ENCODE measurements at regions not wholly inside any gene's neighbourhood (a gene's known extent, or its start where the extent isn't known, plus 50 kb on each side); places are given as distances from the start of the nearest gene placed in this dataset.

DNA sequence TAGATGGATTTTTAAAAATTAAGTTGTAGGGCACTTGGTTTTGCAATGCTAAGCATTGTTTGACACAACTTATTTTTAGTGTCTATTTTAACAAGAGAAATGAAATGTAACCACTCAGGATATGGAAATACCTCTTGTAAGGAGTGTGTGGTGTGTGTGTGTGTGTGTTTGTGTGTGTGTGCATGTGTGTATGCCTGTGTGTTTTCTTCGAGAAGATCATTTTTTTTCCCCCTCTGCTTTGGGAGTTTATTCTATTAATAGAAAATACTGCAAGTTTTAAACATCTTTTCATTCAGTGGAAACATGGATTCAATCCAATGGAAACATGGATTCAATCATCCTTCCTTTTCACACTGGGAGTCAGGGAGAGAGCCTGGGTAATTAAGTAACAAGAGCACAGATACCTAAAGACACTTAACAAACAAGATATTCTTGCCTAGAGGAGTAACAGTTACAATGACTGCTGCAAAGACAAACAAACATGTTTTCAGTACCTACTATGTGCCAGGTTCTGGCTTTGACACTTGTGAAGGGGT, 567.2 kb upstream of the TBL1XR1 start:
- TF ChIP-seq, protein P1, sequence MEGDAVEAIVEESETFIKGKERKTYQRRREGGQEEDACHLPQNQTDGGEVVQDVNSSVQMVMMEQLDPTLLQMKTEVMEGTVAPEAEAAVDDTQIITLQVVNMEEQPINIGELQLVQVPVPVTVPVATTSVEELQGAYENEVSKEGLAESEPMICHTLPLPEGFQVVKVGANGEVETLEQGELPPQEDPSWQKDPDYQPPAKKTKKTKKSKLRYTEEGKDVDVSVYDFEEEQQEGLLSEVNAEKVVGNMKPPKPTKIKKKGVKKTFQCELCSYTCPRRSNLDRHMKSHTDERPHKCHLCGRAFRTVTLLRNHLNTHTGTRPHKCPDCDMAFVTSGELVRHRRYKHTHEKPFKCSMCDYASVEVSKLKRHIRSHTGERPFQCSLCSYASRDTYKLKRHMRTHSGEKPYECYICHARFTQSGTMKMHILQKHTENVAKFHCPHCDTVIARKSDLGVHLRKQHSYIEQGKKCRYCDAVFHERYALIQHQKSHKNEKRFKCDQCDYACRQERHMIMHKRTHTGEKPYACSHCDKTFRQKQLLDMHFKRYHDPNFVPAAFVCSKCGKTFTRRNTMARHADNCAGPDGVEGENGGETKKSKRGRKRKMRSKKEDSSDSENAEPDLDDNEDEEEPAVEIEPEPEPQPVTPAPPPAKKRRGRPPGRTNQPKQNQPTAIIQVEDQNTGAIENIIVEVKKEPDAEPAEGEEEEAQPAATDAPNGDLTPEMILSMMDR (conservative IDR thresholded peaks at IDR 0.05; ENCODE audit: control insufficient read depth, insufficient read depth, low read depth, low read length), result no peak
- no peak overlapping the region for H3K4me3 ChIP-seq (ENCODE audit: control insufficient read depth, low read depth, low read length)
- DNase-seq (ENCODE audit: low read depth), result peak; percentile 31

- TF ChIP-seq, protein P1 (conservative IDR thresholded peaks at IDR 0.05; ENCODE audit: control insufficient read depth, insufficient read depth, low read depth, low read length), result no peak
- no peak overlapping the region for H3K4me3 ChIP-seq (ENCODE audit: control insufficient read depth, low read depth, low read length)
- DNase-seq (ENCODE audit: low read depth), result no peak
Measured at GRCh38 chr3:177764933-177765332, 567.7 kb upstream of the TBL1XR1 start.

- no peak overlapping the region for H3K4me3 ChIP-seq (ENCODE audit: control insufficient read depth, low read depth, low read length)
- peak; percentile 23 for DNase-seq (ENCODE audit: low read depth)
- TF ChIP-seq, protein P1 (conservative IDR thresholded peaks at IDR 0.05; ENCODE audit: control insufficient read depth, insufficient read depth, low read depth, low read length), result no peak
Measured at GRCh38 chr3:177770383-177771230, 573.3 kb upstream of the TBL1XR1 start.

GRCh38 chr3:177771780-177772179, 574.5 kb upstream of the TBL1XR1 start:
- no peak for DNase-seq (ENCODE audit: low read depth)
- TF ChIP-seq, protein P1 (conservative IDR thresholded peaks at IDR 0.05; ENCODE audit: control insufficient read depth, insufficient read depth, low read depth, low read length), result no peak
- no peak overlapping the region for H3K4me3 ChIP-seq (ENCODE audit: control insufficient read depth, low read depth, low read length)

DNA sequence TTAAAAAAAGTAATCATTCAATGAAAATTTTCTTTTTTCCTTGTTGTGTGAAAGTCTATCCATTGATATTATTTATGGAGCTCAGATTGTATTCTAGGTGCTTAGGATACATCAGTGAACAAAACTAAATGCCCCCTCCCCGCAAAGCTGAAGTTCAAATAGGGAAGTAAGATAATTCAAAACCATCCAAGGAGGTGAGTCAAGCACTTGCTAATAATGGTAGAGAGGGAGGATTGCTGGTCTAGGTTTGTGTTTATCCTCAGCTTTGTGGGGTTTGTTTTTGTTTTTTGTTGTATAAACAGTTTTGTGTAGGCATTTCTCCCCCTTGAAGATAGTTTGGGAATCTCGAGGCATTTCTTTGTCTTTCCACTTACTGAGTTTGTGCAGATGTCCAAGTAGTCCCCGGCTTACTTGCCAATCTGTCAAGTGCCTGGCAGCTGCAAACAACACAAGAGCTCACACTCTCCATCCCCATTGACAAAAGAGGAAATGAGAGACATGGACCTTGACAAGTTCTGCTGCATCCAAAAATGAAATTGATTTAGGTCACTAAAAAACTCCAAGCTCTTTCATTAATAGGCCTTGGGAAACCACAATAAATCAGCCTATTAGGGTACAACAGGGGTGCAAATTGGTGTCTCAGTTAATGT, 575.8 kb upstream of the TBL1XR1 start:
- no peak overlapping the region for H3K4me3 ChIP-seq (ENCODE audit: control insufficient read depth, low read depth, low read length)
- no peak for DNase-seq (ENCODE audit: low read depth)
- TF ChIP-seq, protein P1 (conservative IDR thresholded peaks at IDR 0.05; ENCODE audit: control insufficient read depth, insufficient read depth, low read depth, low read length), result no peak

GRCh38 chr3:177773717-177774116, 576.4 kb upstream of the TBL1XR1 start:
- TF ChIP-seq, protein P1 (conservative IDR thresholded peaks at IDR 0.05; ENCODE audit: control insufficient read depth, insufficient read depth, low read depth, low read length), result no peak
- H3K4me3 ChIP-seq (ENCODE audit: control insufficient read depth, low read depth, low read length), result no peak overlapping the region
- peak; percentile 22 for DNase-seq (ENCODE audit: low read depth)
